OCI-LY3 (cell line): ENCODE measurements at regions not wholly inside any gene's neighbourhood (a gene's known extent, or its start where the extent isn't known, plus 50 kb on each side); places are given as distances from the start of the nearest gene placed in this dataset.

ENCODE experiments used
- H2AFZ ChIP-seq: fragments of 200-600, 300-600 bp; shearing (Covaris generic); 2 replicates; pipeline ENCODE4 v1.6.0; 2014; ENCODE audit warnings: antibody characterized with exemption, low read depth, low read length
- H3K27ac ChIP-seq: fragments of 200-600, 300-600 bp; sonication (generic); 2 replicates; pipeline ENCODE4 v1.5.1; 2014; ENCODE audit warnings: mild to moderate bottlenecking, low read length, moderate library complexity, mixed read lengths
- H3K27me3 ChIP-seq: fragments of 200-600, 300-600 bp; sonication (generic); 2 replicates; pipeline ENCODE4 v1.6.1; 2014; ENCODE audit warnings: low read depth, low read length, mixed read lengths
- H3K36me3 ChIP-seq: fragments of 200-600, 300-600 bp; sonication (generic); replicated peaks from 2 replicates; pipeline ENCODE3; 2014; ENCODE audit warnings: low read depth, low read length, mixed read lengths
- H3K4me1 ChIP-seq: fragments of 300-600, 200-600 bp; sonication (generic); 2 replicates; pipeline ENCODE4 v1.6.1; 2014; ENCODE audit warnings: low read length, mixed read lengths
- H3K4me2 ChIP-seq: fragments of 200-600, 300-600 bp; sonication (generic); 2 replicates; pipeline ENCODE4 v1.6.1; 2014; ENCODE audit warnings: low read length, mixed read lengths
- H3K4me3 ChIP-seq: fragments of 300-600, 200-600 bp; sonication (generic); 2 replicates; pipeline ENCODE4 v1.5.1; 2014; ENCODE audit warnings: antibody characterized with exemption, mild to moderate bottlenecking, low read length, moderate library complexity
- H3K79me2 ChIP-seq: fragments of 300-600, 200-600 bp; shearing (Covaris generic); 2 replicates; pipeline ENCODE4 v1.6.1; 2014; ENCODE audit warnings: mild to moderate bottlenecking, low read length, mixed read lengths
- H3K9ac ChIP-seq: fragments of 300-600, 200-600 bp; shearing (Covaris generic); 2 replicates; pipeline ENCODE4 v1.6.0; 2014; ENCODE audit warnings: mild to moderate bottlenecking, low read length, moderate library complexity
- H3K9me3 ChIP-seq: fragments of 200-600, 300-600 bp; shearing (Covaris generic); 2 replicates; pipeline ENCODE4 v1.6.1; 2014; ENCODE audit warnings: low read length, mixed read lengths; ENCODE audit not compliant: insufficient read depth
- H4K20me1 ChIP-seq: fragments of 200-600, 300-600 bp; sonication (generic); 2 replicates; pipeline ENCODE4 v1.6.1; 2016; ENCODE audit warnings: low read length, mixed read lengths; ENCODE audit not compliant: insufficient read depth
- EZH2phosphoT487 ChIP-seq: fragments of 200-600 bp; shearing (Covaris generic); IDR thresholded peaks from 2 replicates; pipeline ENCODE4 v1.6.1; 2018; ENCODE audit warnings: antibody characterized with exemption, mixed run types, low read depth
- TF ChIP-seq, protein P1 (sequence below): fragments of 200-600, 300-600 bp; sonication (generic); IDR thresholded peaks from 2 replicates; pipeline ENCODE4 v1.5.1; 2014; ENCODE audit warnings: antibody characterized with exemption, low read length, low read depth

DNA sequence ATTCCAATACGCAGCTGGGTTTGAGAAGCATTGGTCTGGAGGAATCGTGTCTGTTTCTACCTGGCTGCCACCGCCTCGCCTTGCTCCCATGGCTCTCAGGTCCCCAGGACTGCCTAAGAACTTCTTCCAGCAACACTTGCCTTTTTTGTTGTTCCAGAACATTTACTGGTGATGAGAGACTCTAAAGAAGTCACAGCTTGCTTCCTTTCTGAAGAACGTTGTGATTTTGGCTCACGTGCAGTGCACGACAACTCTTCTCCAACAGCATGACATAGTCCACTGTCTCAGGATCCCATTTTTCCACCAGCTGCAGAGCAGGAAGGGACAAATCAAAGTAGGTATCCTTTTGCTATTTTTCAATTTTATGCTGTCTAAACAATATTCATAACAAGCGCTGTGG lies 940.9 kb downstream of the SLC4A3 start:
- TF ChIP-seq, protein P1, sequence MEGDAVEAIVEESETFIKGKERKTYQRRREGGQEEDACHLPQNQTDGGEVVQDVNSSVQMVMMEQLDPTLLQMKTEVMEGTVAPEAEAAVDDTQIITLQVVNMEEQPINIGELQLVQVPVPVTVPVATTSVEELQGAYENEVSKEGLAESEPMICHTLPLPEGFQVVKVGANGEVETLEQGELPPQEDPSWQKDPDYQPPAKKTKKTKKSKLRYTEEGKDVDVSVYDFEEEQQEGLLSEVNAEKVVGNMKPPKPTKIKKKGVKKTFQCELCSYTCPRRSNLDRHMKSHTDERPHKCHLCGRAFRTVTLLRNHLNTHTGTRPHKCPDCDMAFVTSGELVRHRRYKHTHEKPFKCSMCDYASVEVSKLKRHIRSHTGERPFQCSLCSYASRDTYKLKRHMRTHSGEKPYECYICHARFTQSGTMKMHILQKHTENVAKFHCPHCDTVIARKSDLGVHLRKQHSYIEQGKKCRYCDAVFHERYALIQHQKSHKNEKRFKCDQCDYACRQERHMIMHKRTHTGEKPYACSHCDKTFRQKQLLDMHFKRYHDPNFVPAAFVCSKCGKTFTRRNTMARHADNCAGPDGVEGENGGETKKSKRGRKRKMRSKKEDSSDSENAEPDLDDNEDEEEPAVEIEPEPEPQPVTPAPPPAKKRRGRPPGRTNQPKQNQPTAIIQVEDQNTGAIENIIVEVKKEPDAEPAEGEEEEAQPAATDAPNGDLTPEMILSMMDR, result no peak
- no peak for TF ChIP-seq EZH2phosphoT487
- Histone ChIP-seq H2AFZ (no peak overlapping the region), H3K27me3 (no peaks in the 10 kb centered on the region), H3K27ac (no peak overlapping the region), H3K4me1 (no peaks in the 10 kb centered on the region), H3K36me3 (no peaks in the 10 kb centered on the region), H3K9ac (no peak overlapping the region), H3K4me2 (no peak overlapping the region), H4K20me1 (no peaks in the 10 kb centered on the region), H3K79me2 (no peaks in the 10 kb centered on the region), H3K4me3 (no peak overlapping the region), H3K9me3 (no peaks in the 10 kb centered on the region)

DNA sequence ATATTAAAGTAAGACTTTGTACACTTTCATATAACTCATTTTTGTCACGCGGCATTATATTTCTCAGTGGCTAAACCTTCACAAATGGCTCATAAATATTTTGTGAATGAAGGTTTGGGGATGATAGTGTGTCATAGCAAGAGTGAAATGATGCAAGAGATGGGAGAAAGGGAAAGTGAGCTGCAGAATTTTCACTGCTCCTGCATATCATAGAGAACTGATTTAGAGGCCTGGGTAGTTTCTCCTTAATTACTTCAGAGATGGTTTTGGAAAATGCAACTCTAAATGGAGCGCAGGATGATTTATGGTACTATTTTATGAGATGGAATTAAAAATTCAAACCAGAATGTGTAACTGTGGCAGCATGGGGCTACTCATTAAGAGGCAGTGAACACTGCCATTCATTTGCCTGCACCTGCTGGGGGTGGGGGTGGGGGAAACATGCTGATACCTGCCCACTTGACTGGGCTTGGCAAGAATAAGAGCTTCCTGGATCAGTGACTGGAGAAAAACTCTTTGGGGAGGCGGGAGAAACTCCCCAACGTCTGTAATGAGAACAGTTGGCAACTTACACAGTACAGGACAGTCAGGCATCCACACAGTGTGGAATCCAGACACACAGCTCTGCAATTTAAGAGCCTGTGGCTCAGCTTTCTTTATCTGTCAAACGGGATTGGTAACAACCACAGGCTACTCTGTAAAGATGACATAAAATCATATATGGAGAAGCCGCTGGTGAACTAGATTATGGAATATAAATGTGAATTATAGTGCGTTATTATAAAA lies 941.9 kb downstream of the SLC4A3 start:
- no peaks in the 10 kb centered on the region for H4K20me1 ChIP-seq
- H3K79me2 ChIP-seq, result no peaks in the 10 kb centered on the region
- TF ChIP-seq EZH2phosphoT487, result no peak
- TF ChIP-seq, protein P1, result no peak
- no peak overlapping the region for H3K27ac ChIP-seq
- no peak overlapping the region for H3K4me3 ChIP-seq
- no peak overlapping the region for H2AFZ ChIP-seq
- H3K36me3 ChIP-seq, result peaks cover under 1% of the 10 kb centered on the region
- no peaks in the 10 kb centered on the region for H3K9me3 ChIP-seq
- peaks cover 5% of the 10 kb centered on the region; the same call in 1 of the 2 replicates for H3K4me1 ChIP-seq
- no peak overlapping the region for H3K9ac ChIP-seq
- no peak overlapping the region for H3K4me2 ChIP-seq
- no peaks in the 10 kb centered on the region for H3K27me3 ChIP-seq

DNA sequence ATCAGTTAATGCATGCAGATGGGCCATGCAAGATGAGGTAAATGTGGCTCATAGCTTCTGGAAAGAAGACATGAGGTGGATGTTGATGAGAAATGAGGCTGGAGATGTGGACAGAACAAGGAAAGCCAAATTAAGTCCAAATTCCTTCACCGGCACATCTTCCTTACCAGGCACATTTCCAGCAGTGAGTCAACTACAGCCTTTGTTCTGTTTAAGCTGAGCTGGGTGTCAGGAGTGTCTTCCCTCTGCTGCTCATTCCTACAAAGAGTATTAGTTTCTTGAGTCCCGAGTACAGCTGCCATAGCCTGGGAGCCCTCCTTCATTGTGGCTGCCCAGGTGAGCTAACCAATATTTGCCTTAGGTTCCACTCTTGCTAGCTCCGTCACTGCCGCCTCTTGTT lies 945.0 kb downstream of the SLC4A3 start:
- Histone ChIP-seq H4K20me1 (no peaks in the 10 kb centered on the region), H3K27ac (no peak overlapping the region), H3K4me2 (no peak overlapping the region), H3K4me3 (no peak overlapping the region), H3K79me2 (no peaks in the 10 kb centered on the region), H3K9me3 (no peaks in the 10 kb centered on the region), H3K4me1 (peaks cover 5% of the 10 kb centered on the region; the same call in 1 of the 2 replicates), H2AFZ (no peak overlapping the region), H3K9ac (no peak overlapping the region), H3K27me3 (no peaks in the 10 kb centered on the region), H3K36me3 (peaks cover 4% of the 10 kb centered on the region)
- TF ChIP-seq, protein P1, result no peak
- no peak for TF ChIP-seq EZH2phosphoT487

DNA sequence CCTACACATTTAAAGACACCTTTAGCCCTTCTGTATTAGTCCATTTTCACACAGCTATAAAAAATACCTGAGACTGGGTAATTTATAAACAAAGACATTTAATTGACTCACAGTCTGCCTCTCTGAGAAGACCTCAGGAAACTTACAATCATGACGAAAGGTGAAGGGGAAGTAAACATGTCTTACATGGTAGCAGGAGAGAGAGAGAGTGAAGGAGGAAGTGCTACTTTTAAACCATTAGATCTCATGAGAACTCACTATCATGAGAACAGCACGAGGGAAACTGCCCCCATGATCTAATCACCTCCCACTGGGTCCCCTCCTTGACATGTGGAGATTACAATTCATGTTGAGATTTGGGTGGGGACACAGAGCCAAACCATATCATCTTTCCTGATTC lies 946.6 kb downstream of the SLC4A3 start:
- Histone ChIP-seq H3K4me1 (peaks cover 7% of the 10 kb centered on the region), H3K27me3 (no peaks in the 10 kb centered on the region), H3K36me3 (peaks cover 4% of the 10 kb centered on the region)

More for the DNA sequence above, 946.6 kb downstream of the SLC4A3 start:
- TF ChIP-seq EZH2phosphoT487, result no peak
- TF ChIP-seq, protein P1, result no peak
- no peaks in the 10 kb centered on the region for H4K20me1 ChIP-seq
- no peaks in the 10 kb centered on the region for H3K9me3 ChIP-seq
- H3K4me3 ChIP-seq, result no peak overlapping the region
- no peak overlapping the region for H3K4me2 ChIP-seq
- H3K79me2 ChIP-seq, result no peaks in the 10 kb centered on the region
- no peak overlapping the region for H3K9ac ChIP-seq
- no peak overlapping the region for H3K27ac ChIP-seq
- no peak overlapping the region; the same call in 1 of the 2 replicates for H2AFZ ChIP-seq
